T-cell (primary cell): ENCODE measurements at regions not wholly inside any gene's neighbourhood (a gene's known extent, or its start where the extent isn't known, plus 50 kb on each side); places are given as distances from the start of the nearest gene placed in this dataset.

Experiments
- ATAC-seq, 4 experiments: fragments of 200-7000 bp in 3 of 4; fragments of 150-1000 bp in 1 of 4; cut with Tn5 transposase; replicated peaks in 1 of 4; 1 replicate in 3 of 4; 2 replicates in 1 of 4; pipeline ENCODE4 v1.10.0; 2021; ENCODE audit warnings: moderate library complexity in 3 of 4, mild to moderate bottlenecking in 2 of 4, moderate number of reproducible peaks in 1 of 4
- CTCF ChIA-PET, 2 donors: fragments of 300-600 bp; sonication (Branson Sonifier 250); formaldehyde crosslinking; loops; one replicate each; lab custom pipeline; 2022; ENCODE audit warnings: antibody characterized with exemption in 2 of 2; lab: Charles Lee
- POLR2A ChIA-PET, 2 donors: fragments of 300-600 bp; sonication (Branson Sonifier 250); formaldehyde crosslinking; loops; one replicate each; lab custom pipeline; 2022; ENCODE audit warnings: antibody characterized with exemption in 2 of 2; lab: Charles Lee
- DNase-seq, 35 experiments: peaks; one replicate each; pipeline versions ENCODE4 v3.0.0 to v3.0.0-alpha.2; 2013 to 2023
- H3K27ac ChIP-seq: one replicate; pipeline ENCODE4 v1.5.1; 2013; ENCODE audit warnings: low read length
- H3K27me3 ChIP-seq, 2 experiments: replicated peaks in 1 of 2; 1 replicate in 1 of 2; 2 replicates in 1 of 2; pipeline versions ENCODE4 v1.6.1 to v1.7.0; 2013; ENCODE audit warnings: low read length in 1 of 2, mixed read lengths in 1 of 2; ENCODE audit not compliant: control insufficient read depth in 2 of 2, insufficient read depth in 2 of 2; ENCODE audit errors: extremely low read depth in 1 of 2
- H3K36me3 ChIP-seq, 2 donors: 1 replicate in 1 of 2; 2 replicates in 1 of 2; pipeline versions ENCODE4 v1.6.1 to v1.7.0; 2013; ENCODE audit warnings: low read length in 1 of 2; ENCODE audit not compliant: control insufficient read depth in 2 of 2, insufficient read depth in 1 of 2; ENCODE audit errors: extremely low read depth in 1 of 2
- H3K4me1 ChIP-seq, 2 experiments: 1 replicate in 1 of 2; 2 replicates in 1 of 2; pipeline versions ENCODE4 v1.6.1 to v1.7.0; 2013; ENCODE audit warnings: low read length in 2 of 2, mixed read lengths in 1 of 2; ENCODE audit not compliant: insufficient read depth in 2 of 2, control insufficient read depth in 1 of 2; ENCODE audit errors: extremely low read depth in 1 of 2
- H3K4me3 ChIP-seq, 2 donors: 1 replicate in 1 of 2; 2 replicates in 1 of 2; pipeline versions ENCODE4 v1.5.1 to v1.7.0; 2013; ENCODE audit warnings: mild to moderate bottlenecking in 2 of 2, low read length in 1 of 2, moderate library complexity in 1 of 2; ENCODE audit not compliant: control insufficient read depth in 1 of 2; ENCODE audit errors: extremely low read depth in 1 of 2
- H3K9me3 ChIP-seq: 2 replicates; pipeline ENCODE4 v1.7.0; 2013
- H3K27ac Mint-ChIP-seq, 2 donors: one replicate each; pipeline ENCODE4 v1.8.0; 2020 to 2021; ENCODE audit warnings: mild to moderate bottlenecking in 2 of 2, mixed read lengths in 2 of 2
- H3K27me3 Mint-ChIP-seq, 2 donors: one replicate each; pipeline ENCODE4 v1.8.0; 2021 to 2022; ENCODE audit warnings: mixed read lengths in 2 of 2
- H3K36me3 Mint-ChIP-seq: one replicate; pipeline ENCODE4 v1.8.0; 2021; ENCODE audit warnings: mixed read lengths
- H3K4me1 Mint-ChIP-seq, 3 donors: one replicate each; pipeline ENCODE4 v1.8.0; 2020 to 2022; ENCODE audit warnings: mixed read lengths in 3 of 3, mild to moderate bottlenecking in 1 of 3
- H3K4me3 Mint-ChIP-seq, 3 donors: one replicate each; pipeline ENCODE4 v1.8.0; 2020 to 2022; ENCODE audit warnings: mild to moderate bottlenecking in 3 of 3, mixed read lengths in 3 of 3, moderate library complexity in 3 of 3
- H3K9me3 Mint-ChIP-seq, 3 donors: one replicate each; pipeline ENCODE4 v1.8.0; 2020 to 2022; ENCODE audit warnings: mixed read lengths in 3 of 3
- WGBS: methylation state at CpG from one replicate; pipeline ENCODE4 v1.1.5; 2013; ENCODE audit warnings: missing lambda C conversion rate; ENCODE audit not compliant: insufficient coverage; 5-methylcytosine and 5-hydroxymethylcytosine counted together

DNA sequence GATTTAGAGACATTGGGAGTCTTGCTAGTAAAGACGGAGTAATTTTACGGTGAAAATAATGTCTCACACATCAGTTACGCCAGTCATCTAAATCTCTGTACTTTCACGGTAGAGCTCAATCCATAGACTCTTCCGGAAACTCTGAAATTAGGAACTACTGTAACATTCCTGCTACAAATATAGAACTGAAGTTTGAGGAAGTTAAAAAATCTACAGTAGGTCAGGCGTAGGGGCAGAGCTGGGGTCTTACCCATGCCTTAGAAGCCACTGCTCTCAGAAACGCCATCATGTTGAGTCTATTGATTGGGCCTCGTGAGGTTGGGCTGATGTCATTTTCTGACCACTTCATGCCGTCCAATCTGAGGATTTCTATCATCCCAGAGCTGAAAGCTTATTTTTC lies 1029.8 kb upstream of the TMEM132C start:
- ATAC-seq (no peak), DNase-seq (no peak)
- no peaks in the 10 kb centered on the region for H3K36me3 ChIP-seq
- H3K27me3 Mint-ChIP-seq = peaks cover 0 to 7% of the 10 kb centered on the region in 2 donors
- no peak overlapping the region for H3K27ac Mint-ChIP-seq
- no peak overlapping the region for H3K4me3 Mint-ChIP-seq
- H3K9me3 ChIP-seq = no peaks in the 10 kb centered on the region
- H3K4me1 ChIP-seq = no peaks in the 10 kb centered on the region
- no peaks in the 10 kb centered on the region for H3K9me3 Mint-ChIP-seq
- WGBS = 80% methylated on average over 1 of the region's 9 CpGs
- no peak overlapping the region for H3K4me3 ChIP-seq
- ChIA-PET POLR2A (no interaction called here), CTCF (interaction anchor here in 1 of 2 donors (0.6 kb wide), 1 partner anchor 98 kb away, joined by 5 read pairs; no protein-coding TSS in a partner anchor)
- no peaks in the 10 kb centered on the region for H3K4me1 Mint-ChIP-seq
- H3K36me3 Mint-ChIP-seq = no peaks in the 10 kb centered on the region
- H3K27ac ChIP-seq = no peak overlapping the region
- H3K27me3 ChIP-seq = no peaks in the 10 kb centered on the region

DNA sequence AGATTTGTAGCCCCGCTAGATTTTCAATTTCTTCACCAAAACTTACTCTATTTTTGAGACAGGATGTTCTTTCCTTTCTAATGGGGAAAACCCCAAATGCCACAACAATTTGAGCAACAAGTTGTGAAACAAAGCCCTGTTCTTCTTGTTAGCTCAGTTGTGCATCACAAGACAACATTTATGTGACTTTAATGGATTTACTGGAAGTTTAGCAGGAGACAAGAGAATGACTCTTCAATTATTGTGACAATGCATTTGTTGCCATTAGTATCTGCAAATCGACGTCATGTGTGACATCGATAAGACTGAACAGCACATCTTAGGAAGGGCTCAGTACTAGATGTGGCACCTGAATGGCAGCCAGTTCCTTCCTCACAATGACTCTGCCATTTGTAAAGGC lies 1028.9 kb upstream of the TMEM132C start:
- no peaks in the 10 kb centered on the region for H3K9me3 Mint-ChIP-seq
- ChIA-PET POLR2A (no interaction called here), CTCF (no interaction called here)
- H3K27me3 Mint-ChIP-seq = peaks cover 5 to 12% of the 10 kb centered on the region in 2 donors
- no peaks in the 10 kb centered on the region for H3K4me1 Mint-ChIP-seq
- WGBS = 97% methylated on average over 3 of the region's 4 CpGs
- Histone ChIP-seq H3K4me1 (no peaks in the 10 kb centered on the region), H3K27ac (no peak overlapping the region), H3K4me3 (no peak overlapping the region), H3K36me3 (no peaks in the 10 kb centered on the region), H3K27me3 (no peaks in the 10 kb centered on the region), H3K9me3 (no peaks in the 10 kb centered on the region)
- no peak overlapping the region for H3K27ac Mint-ChIP-seq
- no peaks in the 10 kb centered on the region for H3K36me3 Mint-ChIP-seq
- ATAC-seq (no peak), DNase-seq (no peak)
- no peak overlapping the region for H3K4me3 Mint-ChIP-seq

DNA sequence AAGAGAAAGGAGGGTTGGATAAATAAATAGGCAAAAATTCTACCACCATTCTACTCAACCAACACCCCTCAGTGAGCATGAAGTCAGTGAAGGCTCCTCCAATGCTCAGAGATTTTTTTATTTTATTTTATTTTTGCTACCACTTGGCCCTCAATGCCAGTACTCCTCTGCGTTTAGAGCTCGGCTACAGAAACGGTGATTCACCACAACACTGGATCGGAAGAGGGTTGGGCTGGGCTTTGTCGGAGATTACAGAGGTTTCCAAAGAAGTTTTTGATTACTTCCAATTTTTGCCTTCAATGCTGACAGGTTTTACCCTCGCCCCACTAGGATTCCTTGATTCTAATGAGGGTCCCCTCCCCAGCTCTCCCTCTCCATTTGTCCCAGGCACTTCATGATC lies 1027.2 kb upstream of the TMEM132C start:
- no peak overlapping the region for H3K4me3 ChIP-seq
- 46% methylated on average over 1 of the region's 6 CpGs for WGBS

DNA sequence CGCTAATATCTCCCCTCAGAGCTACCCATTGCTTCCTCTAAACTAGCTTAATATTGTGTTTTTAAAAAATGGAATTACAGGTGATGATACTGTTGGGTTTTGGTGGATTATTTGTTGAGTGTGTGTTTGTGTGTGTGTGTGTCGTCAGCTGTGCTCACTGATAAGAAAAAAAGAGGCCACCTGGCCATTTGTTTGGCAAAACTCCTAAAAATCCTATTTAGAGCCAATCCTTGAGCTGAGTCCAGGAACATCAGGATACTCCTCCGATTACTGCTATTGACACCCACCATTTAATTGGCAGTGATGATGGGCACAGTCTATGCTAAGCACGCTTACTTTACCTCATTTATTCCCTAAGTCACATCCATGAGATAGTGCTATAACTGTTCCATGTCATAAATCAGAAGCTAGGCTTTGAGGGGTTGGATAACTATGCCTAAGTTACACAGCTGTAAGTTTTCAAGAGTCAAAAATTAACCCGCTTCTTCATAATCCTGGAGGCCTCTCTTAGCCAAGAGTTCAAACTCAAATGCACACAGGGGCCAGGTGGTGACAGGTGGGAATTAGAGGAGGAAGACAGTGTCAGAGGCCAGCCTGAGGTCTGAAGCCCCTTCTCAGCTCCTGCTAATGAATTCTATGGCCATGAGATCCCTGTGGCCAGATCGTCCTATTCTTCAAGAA lies 1026.6 kb upstream of the TMEM132C start:
- no peak for DNase-seq
- Mint-ChIP-seq H3K9me3 (no peaks in the 10 kb centered on the region), H3K4me1 (no peaks in the 10 kb centered on the region), H3K36me3 (no peaks in the 10 kb centered on the region), H3K4me3 (no peak overlapping the region), H3K27me3 (peaks cover 5 to 14% of the 10 kb centered on the region in 2 donors), H3K27ac (no peak overlapping the region)
- POLR2A ChIA-PET = no interaction called here
- Histone ChIP-seq H3K9me3 (no peaks in the 10 kb centered on the region), H3K4me3 (no peak overlapping the region), H3K36me3 (no peaks in the 10 kb centered on the region), H3K27ac (no peak overlapping the region), H3K27me3 (peaks cover 0 to 3% of the 10 kb centered on the region in 2 experiments), H3K4me1 (no peaks in the 10 kb centered on the region)
- 100% methylated on average over 1 of the region's 6 CpGs for WGBS
- no peak for ATAC-seq
- CTCF ChIA-PET = no interaction called here

More for the DNA sequence above, 1027.2 kb upstream of the TMEM132C start:
- H3K4me3 Mint-ChIP-seq = no peak overlapping the region
- no peaks in the 10 kb centered on the region for H3K36me3 ChIP-seq
- DNase-seq = no peak
- H3K9me3 Mint-ChIP-seq = no peaks in the 10 kb centered on the region
- CTCF ChIA-PET = no interaction called here
- no peak overlapping the region for H3K27ac Mint-ChIP-seq
- POLR2A ChIA-PET = no interaction called here
- no peaks in the 10 kb centered on the region for H3K4me1 ChIP-seq
- H3K27me3 Mint-ChIP-seq = peaks cover 5 to 14% of the 10 kb centered on the region in 2 donors
- H3K27ac ChIP-seq = no peak overlapping the region
- H3K27me3 ChIP-seq = peaks cover 0 to 3% of the 10 kb centered on the region in 2 experiments
- ATAC-seq = no peak
- no peaks in the 10 kb centered on the region for H3K36me3 Mint-ChIP-seq
- no peaks in the 10 kb centered on the region for H3K4me1 Mint-ChIP-seq
- H3K9me3 ChIP-seq = no peaks in the 10 kb centered on the region

DNA sequence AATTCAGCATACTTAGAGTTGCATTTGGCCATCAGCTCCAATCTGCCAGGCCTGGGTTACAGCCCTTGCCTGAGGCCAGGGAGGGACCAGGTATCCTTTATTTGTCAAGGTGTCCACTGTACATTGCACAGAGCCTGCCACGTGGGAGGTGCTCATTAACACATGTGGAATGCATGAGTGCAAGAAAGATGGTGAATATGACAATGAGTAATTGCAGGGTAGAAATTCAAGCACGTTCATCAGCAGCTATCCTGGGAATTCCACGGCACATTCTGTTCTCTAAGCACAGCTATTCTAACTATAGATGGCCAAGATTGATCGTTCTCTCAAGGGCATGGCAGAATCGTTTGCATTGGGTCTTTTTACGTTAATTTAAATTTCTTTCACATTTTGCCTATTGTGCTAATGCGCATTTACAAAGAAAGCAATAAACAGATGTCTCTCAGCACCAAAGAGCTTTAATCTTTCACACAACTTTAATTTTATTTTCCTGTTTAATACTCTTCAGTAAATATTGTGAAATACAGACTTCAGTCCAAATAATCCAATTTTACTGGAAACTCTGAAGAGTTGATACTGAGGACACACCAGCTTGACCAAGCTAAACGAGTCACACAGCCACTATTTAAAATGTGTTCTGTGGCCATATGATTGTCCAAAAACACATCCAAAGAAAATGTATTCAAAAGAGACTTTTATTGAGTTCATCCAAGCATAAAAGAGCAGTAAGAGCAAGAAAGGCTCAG lies 1025.7 kb upstream of the TMEM132C start:
- Mint-ChIP-seq H3K4me3 (no peak overlapping the region), H3K27ac (no peak overlapping the region), H3K4me1 (no peaks in the 10 kb centered on the region), H3K9me3 (no peaks in the 10 kb centered on the region), H3K27me3 (peaks cover 5 to 14% of the 10 kb centered on the region in 2 donors), H3K36me3 (no peaks in the 10 kb centered on the region)
- DNase-seq (no peak), ATAC-seq (no peak)
- POLR2A ChIA-PET = no interaction called here
- CTCF ChIA-PET = no interaction called here
- H3K4me3 ChIP-seq = no peak overlapping the region
- WGBS = 44% methylated on average over 3 of the region's 8 CpGs
- no peaks in the 10 kb centered on the region for H3K4me1 ChIP-seq
- H3K36me3 ChIP-seq = no peaks in the 10 kb centered on the region
- peaks cover 0 to 3% of the 10 kb centered on the region in 2 experiments for H3K27me3 ChIP-seq
- no peak overlapping the region for H3K27ac ChIP-seq
- H3K9me3 ChIP-seq = no peaks in the 10 kb centered on the region

DNA sequence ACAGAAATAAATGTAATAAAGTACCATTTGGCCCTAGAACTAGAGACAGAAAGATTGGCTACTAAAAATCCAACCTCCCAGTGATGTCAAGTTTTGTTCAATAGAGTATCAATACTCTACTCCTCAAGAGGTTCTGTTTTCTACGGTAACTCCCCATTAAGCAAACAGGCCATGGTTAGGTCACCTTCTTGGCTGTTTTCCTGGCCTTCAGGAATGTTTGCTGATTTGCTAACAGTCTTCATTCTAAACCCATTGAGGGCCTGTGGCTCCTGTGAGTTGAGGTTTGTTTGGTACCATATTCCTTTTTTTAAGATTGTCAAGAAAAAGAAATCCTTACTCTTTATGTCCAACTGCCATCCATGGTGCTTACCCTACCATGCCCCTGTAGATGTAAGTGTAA lies 1022.0 kb upstream of the TMEM132C start:
- no peaks in the 10 kb centered on the region for H3K4me1 Mint-ChIP-seq
- Histone ChIP-seq H3K36me3 (no peaks in the 10 kb centered on the region), H3K9me3 (no peaks in the 10 kb centered on the region), H3K4me3 (no peak overlapping the region), H3K27me3 (peaks cover 0 to 3% of the 10 kb centered on the region in 2 experiments), H3K4me1 (no peaks in the 10 kb centered on the region), H3K27ac (no peak overlapping the region)
- H3K4me3 Mint-ChIP-seq = no peak overlapping the region
- ATAC-seq = no peak
- POLR2A ChIA-PET = no interaction called here
- H3K36me3 Mint-ChIP-seq = no peaks in the 10 kb centered on the region
- no peaks in the 10 kb centered on the region for H3K9me3 Mint-ChIP-seq
- peaks cover 5 to 14% of the 10 kb centered on the region in 2 donors for H3K27me3 Mint-ChIP-seq
- WGBS = no CpG with 5 or more reads among the region's 1 CpG
- DNase-seq = no peak
- CTCF ChIA-PET = no interaction called here
- no peak overlapping the region for H3K27ac Mint-ChIP-seq
